GM23338 (cell line): ENCODE measurements at regions not wholly inside any gene's neighbourhood (a gene's known extent, or its start where the extent isn't known, plus 50 kb on each side); places are given as distances from the start of the nearest gene placed in this dataset.
"Not testable (repeated sequence)": the region's sequence is repeated elsewhere in the genome, so short reads cannot be mapped to it uniquely, and the experiment has no call there.

Experiments
- ATAC-seq: fragments of 200-7000 bp; cut with Tn5 transposase; 3 replicates; pipeline ENCODE4 v1.9.1; 2020
- DNase-seq: peaks from one replicate; pipeline ENCODE4 v3.0.0-alpha.2; 2015; ENCODE audit warnings: low spot score
- H2AFZ ChIP-seq: fragments of 200-600 bp; sonication (generic); 2 replicates; pipeline ENCODE4 v1.8.0; 2016; ENCODE audit warnings: antibody characterized with exemption, mild to moderate bottlenecking, moderate library complexity
- H3F3A ChIP-seq: fragments of 200-600 bp; sonication (generic); replicated peaks from 2 replicates; pipeline ENCODE4 v1.8.0; 2017; ENCODE audit warnings: antibody characterized with exemption, mixed run types, low read depth
- H3K27ac ChIP-seq: fragments of 200-600 bp; sonication (generic); 2 replicates; pipeline ENCODE4 v1.6.1; 2016; ENCODE audit warnings: low read depth
- H3K27me3 ChIP-seq: fragments of 200-600 bp; sonication (generic); 2 replicates; pipeline ENCODE4 v1.8.0; 2016; ENCODE audit warnings: mild to moderate bottlenecking, mixed run types, moderate library complexity; ENCODE audit not compliant: insufficient read depth
- H3K36me3 ChIP-seq: fragments of 200-600 bp; sonication (generic); 2 replicates; pipeline ENCODE4 v1.8.0; 2016; ENCODE audit warnings: mild to moderate bottlenecking; ENCODE audit not compliant: insufficient read depth
- H3K4me1 ChIP-seq: fragments of 200-600 bp; sonication (generic); 2 replicates; pipeline ENCODE4 v1.8.0; 2016; ENCODE audit warnings: mild to moderate bottlenecking, moderate library complexity; ENCODE audit not compliant: insufficient read depth
- H3K4me2 ChIP-seq: fragments of 200-600 bp; sonication (generic); 2 replicates; pipeline ENCODE4 v1.7.1; 2017; ENCODE audit warnings: mixed run types
- H3K4me3 ChIP-seq: fragments of 200-600 bp; sonication (generic); 2 replicates; pipeline ENCODE4 v1.6.1; 2016; ENCODE audit warnings: mixed run types
- H3K79me2 ChIP-seq: fragments of 200-600 bp; sonication (generic); replicated peaks from 2 replicates; pipeline ENCODE4 v1.8.0; 2017; ENCODE audit warnings: mild to moderate bottlenecking; ENCODE audit not compliant: insufficient read depth
- H3K9me2 ChIP-seq: fragments of 200-600 bp; sonication (generic); 2 replicates; pipeline ENCODE4 v1.8.0; 2017; ENCODE audit not compliant: insufficient read depth
- H4K20me1 ChIP-seq: fragments of 200-600 bp; sonication (generic); replicated peaks from 2 replicates; pipeline ENCODE4 v1.8.0; 2017; ENCODE audit warnings: mild to moderate bottlenecking; ENCODE audit not compliant: insufficient read depth
- H3K27ac Mint-ChIP-seq: 2 replicates; pipeline ENCODE4 v1.8.0; 2020; ENCODE audit warnings: inconsistent platforms, mild to moderate bottlenecking, moderate library complexity, mixed read lengths
- H3K27me3 Mint-ChIP-seq: 3 replicates; pipeline ENCODE4 v1.8.0; 2022; ENCODE audit warnings: low read depth, mild to moderate bottlenecking, moderate library complexity, mixed read lengths, inconsistent platforms; ENCODE audit not compliant: insufficient read depth, poor library complexity
- H3K36me3 Mint-ChIP-seq: 3 replicates; pipeline ENCODE4 v1.8.0; 2021; ENCODE audit warnings: low read depth, mild to moderate bottlenecking, inconsistent platforms, moderate library complexity, mixed read lengths
- H3K4me1 Mint-ChIP-seq: 3 replicates; pipeline ENCODE4 v1.8.0; 2020; ENCODE audit warnings: mild to moderate bottlenecking, inconsistent platforms, mixed read lengths
- H3K4me3 Mint-ChIP-seq: 3 replicates; pipeline ENCODE4 v1.8.0; 2021; ENCODE audit warnings: moderate library complexity, mild to moderate bottlenecking, inconsistent platforms, mixed read lengths
- H3K9me3 Mint-ChIP-seq: 3 replicates; pipeline ENCODE4 v1.8.0; 2020; ENCODE audit warnings: moderate library complexity, mild to moderate bottlenecking, inconsistent platforms, mixed read lengths
- CREB1 ChIP-seq: fragments of 250-450 bp; sonication (Bioruptor Pico); IDR thresholded peaks from 2 replicates; pipeline ENCODE4 v1.5.0; 2020; ENCODE audit warnings: low read depth, mild to moderate bottlenecking, moderate library complexity
- EZH2 ChIP-seq: fragments of 200-600 bp; sonication (generic); IDR thresholded peaks from one replicate; pipeline ENCODE4 v1.8.0; 2017; ENCODE audit warnings: antibody characterized with exemption, mild to moderate bottlenecking, low read depth; ENCODE audit not compliant: unreplicated experiment
- EZH2phosphoT487 ChIP-seq: fragments of 200-600 bp; sonication (generic); IDR thresholded peaks from one replicate; pipeline ENCODE4 v1.8.1; 2018; ENCODE audit warnings: antibody characterized with exemption; ENCODE audit not compliant: unreplicated experiment
- NANOG ChIP-seq: IDR thresholded peaks from 2 replicates; pipeline ENCODE4 v1.6.1; 2016; ENCODE audit warnings: antibody characterized with exemption, borderline replicate concordance
- POLR2AphosphoS5 ChIP-seq: IDR thresholded peaks from 2 replicates; pipeline ENCODE4 v1.6.1; 2016; ENCODE audit warnings: antibody characterized with exemption, low read depth
- STAT1 ChIP-seq: IDR thresholded peaks from one replicate; pipeline ENCODE4 v1.6.1; 2016; ENCODE audit warnings: antibody characterized with exemption; ENCODE audit not compliant: unreplicated experiment
- ZNF331 ChIP-seq: fragments of 250-450 bp; sonication (Bioruptor Pico); IDR thresholded peaks from 2 replicates; pipeline ENCODE4 v1.5.0; 2020; ENCODE audit warnings: low read depth, mild to moderate bottlenecking, moderate library complexity
- TF ChIP-seq, protein P1 (sequence below): IDR thresholded peaks from one replicate; pipeline ENCODE4 v1.6.1; 2018; ENCODE audit warnings: antibody characterized with exemption; ENCODE audit not compliant: unreplicated experiment

DNA sequence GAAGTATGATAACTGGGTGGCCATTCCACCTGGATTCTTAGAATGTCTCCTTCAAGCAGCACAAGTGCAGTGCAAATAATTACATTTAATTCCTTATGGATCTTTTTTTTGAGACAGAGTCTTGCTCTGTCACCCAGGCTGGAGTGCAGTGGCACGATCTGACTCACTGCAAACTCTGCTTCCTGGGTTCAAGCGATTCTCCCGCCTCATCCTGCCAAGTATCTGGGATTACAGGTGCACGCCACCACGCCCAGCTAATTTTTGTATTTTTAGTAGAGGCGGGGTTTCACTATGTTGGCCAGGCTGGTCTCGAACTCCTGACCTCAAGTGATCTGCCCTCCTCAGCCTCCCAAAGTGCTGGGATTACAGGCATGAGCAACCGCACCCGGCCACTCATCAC, 80.7 kb upstream of the ABHD2 start:
- Mint-ChIP-seq H3K4me1 (peaks cover 28% of the 10 kb centered on the region), H3K27me3 (peaks cover 13% of the 10 kb centered on the region), H3K36me3 (peaks cover 21% of the 10 kb centered on the region), H3K9me3 (peaks cover 13% of the 10 kb centered on the region)
- H2AFZ ChIP-seq, H3K79me2 ChIP-seq, H3F3A ChIP-seq, H3K4me3 Mint-ChIP-seq, H3K4me3 ChIP-seq, H3K9me2 ChIP-seq, H3K27ac Mint-ChIP-seq, H3K36me3 ChIP-seq, H3K27me3 ChIP-seq, ATAC-seq, DNase-seq, H3K27ac ChIP-seq, H4K20me1 ChIP-seq, H3K4me2 ChIP-seq: not testable (repeated sequence)
- peaks cover 22% of the 10 kb centered on the region for H3K4me1 ChIP-seq

DNA sequence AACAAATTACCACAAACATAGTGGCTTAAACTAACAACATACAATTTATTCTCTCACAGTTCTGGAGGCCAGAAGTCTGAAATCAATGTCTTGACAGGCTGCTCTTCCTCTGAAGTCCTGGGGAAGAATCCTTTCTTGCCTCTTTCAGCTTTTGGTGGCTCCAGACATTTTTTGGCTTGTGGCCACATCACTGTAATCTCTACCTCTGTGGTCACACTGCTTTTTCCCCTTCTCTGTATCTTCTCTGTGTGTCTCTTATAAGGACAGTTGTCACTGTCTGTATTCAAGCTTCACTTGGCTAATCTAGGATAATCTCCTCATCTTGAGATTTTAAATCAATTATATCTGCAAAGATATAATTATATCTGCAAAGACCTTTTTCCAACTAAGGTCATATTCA, 80.3 kb upstream of the ABHD2 start:
- Mint-ChIP-seq H3K4me1 (peaks cover 23% of the 10 kb centered on the region), H3K27me3 (peaks cover 9% of the 10 kb centered on the region), H3K9me3 (peaks cover 17% of the 10 kb centered on the region), H3K27ac (no peak overlapping the region), H3K36me3 (peaks cover 23% of the 10 kb centered on the region), H3K4me3 (no peak overlapping the region)
- Histone ChIP-seq H3K9me2 (no peaks in the 10 kb centered on the region), H3K27me3 (no peaks in the 10 kb centered on the region), H4K20me1 (no peaks in the 10 kb centered on the region), H3K79me2 (no peaks in the 10 kb centered on the region), H3K36me3 (peaks cover under 1% of the 10 kb centered on the region; the same call in 1 of the 2 replicates), H3K27ac (no peak overlapping the region), H2AFZ (no peak overlapping the region), H3K4me2 (no peak overlapping the region), H3F3A (no peaks in the 10 kb centered on the region; the same call in 1 of the 2 replicates), H3K4me1 (peaks cover 20% of the 10 kb centered on the region), H3K4me3 (no peak overlapping the region)
- TF ChIP-seq POLR2AphosphoS5 (no peak), EZH2phosphoT487 (no peak), EZH2 (no peak), STAT1 (no peak)
- TF ChIP-seq, protein P1, sequence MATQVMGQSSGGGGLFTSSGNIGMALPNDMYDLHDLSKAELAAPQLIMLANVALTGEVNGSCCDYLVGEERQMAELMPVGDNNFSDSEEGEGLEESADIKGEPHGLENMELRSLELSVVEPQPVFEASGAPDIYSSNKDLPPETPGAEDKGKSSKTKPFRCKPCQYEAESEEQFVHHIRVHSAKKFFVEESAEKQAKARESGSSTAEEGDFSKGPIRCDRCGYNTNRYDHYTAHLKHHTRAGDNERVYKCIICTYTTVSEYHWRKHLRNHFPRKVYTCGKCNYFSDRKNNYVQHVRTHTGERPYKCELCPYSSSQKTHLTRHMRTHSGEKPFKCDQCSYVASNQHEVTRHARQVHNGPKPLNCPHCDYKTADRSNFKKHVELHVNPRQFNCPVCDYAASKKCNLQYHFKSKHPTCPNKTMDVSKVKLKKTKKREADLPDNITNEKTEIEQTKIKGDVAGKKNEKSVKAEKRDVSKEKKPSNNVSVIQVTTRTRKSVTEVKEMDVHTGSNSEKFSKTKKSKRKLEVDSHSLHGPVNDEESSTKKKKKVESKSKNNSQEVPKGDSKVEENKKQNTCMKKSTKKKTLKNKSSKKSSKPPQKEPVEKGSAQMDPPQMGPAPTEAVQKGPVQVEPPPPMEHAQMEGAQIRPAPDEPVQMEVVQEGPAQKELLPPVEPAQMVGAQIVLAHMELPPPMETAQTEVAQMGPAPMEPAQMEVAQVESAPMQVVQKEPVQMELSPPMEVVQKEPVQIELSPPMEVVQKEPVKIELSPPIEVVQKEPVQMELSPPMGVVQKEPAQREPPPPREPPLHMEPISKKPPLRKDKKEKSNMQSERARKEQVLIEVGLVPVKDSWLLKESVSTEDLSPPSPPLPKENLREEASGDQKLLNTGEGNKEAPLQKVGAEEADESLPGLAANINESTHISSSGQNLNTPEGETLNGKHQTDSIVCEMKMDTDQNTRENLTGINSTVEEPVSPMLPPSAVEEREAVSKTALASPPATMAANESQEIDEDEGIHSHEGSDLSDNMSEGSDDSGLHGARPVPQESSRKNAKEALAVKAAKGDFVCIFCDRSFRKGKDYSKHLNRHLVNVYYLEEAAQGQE, result no peak
- ATAC-seq (no peak), DNase-seq (no peak)

DNA sequence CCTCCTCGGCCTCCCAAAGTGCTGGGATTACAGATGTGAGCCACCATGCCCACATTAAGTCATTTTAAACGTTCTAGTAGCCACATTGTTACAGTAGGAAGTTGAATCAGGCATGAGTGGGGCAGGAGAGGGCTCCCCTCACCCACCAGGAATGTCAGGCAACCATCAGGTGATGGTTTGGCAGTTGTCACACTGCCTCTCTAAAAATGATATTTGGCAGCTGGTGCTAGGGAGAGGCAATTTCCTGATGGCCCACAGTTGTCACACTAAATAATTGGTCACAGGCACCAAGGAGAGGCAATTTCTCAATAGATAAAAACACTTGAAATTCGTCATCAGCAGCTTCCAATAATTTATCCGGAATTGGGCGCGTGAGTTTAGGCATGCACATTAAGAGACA, 79.2 kb upstream of the ABHD2 start:
- no peak overlapping the region for H3K27ac ChIP-seq
- Mint-ChIP-seq H3K4me3 (no peak overlapping the region), H3K4me1 (peaks cover 12% of the 10 kb centered on the region), H3K27ac (no peak overlapping the region), H3K9me3 (peaks cover 27% of the 10 kb centered on the region), H3K36me3 (peaks cover 28% of the 10 kb centered on the region), H3K27me3 (peaks cover 9% of the 10 kb centered on the region)
- no peak overlapping the region for H3K4me2 ChIP-seq
- H3K36me3 ChIP-seq, result peaks cover 12% of the 10 kb centered on the region; the same call in 1 of the 2 replicates
- H3K4me3 ChIP-seq, result no peak overlapping the region
- DNase-seq, result no peak
- H2AFZ ChIP-seq, result no peak overlapping the region
- H3K9me2 ChIP-seq, result no peaks in the 10 kb centered on the region
- no peaks in the 10 kb centered on the region for H4K20me1 ChIP-seq
- no peaks in the 10 kb centered on the region; the same call in 1 of the 2 replicates for H3F3A ChIP-seq
- no peak for ATAC-seq
- H3K79me2 ChIP-seq, result no peaks in the 10 kb centered on the region
- H3K4me1 ChIP-seq, result peaks cover 11% of the 10 kb centered on the region
- H3K27me3 ChIP-seq, result no peaks in the 10 kb centered on the region
- no peak for TF ChIP-seq CREB1 (CRISPR knock-in tag)
- TF ChIP-seq POLR2AphosphoS5, result no peak
- no peak for TF ChIP-seq STAT1
- no peak for TF ChIP-seq NANOG
- TF ChIP-seq ZNF331 (CRISPR knock-in tag), result no peak
